ENCODE measurements at regions not wholly inside any gene's neighbourhood (a gene's known extent, or its start where the extent isn't known, plus 50 kb on each side); places are given as distances from the start of the nearest gene placed in this dataset.
A peak's percentile ranks its signal among the peaks of the same experiment; 100 is the strongest.

- peak; percentile 58 for DNase-seq (ENCODE audit: low spot score)
Observed at GRCh38 chr3:59545374-59545773, 495.5 kb upstream of the CFAP20DC start.

DNA sequence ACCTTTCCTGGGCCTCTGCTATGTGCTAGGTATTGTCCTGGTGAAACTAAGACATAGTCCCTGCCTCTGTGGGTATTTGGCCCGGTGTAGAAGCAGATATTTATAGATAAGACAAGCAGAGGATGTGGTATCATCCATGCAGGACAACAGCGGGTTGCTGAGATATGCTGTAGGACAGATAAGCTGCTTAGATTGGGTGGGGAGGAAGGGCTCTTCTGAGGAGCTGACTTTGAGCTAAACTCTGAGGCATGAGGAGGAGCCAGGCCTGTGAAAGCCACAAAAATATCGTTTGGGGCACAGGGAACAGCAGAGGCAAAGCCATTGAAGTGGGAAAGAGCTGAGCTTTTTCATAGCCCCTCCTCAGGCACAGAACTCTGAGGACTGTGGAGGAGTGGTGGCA lies 492.5 kb upstream of the CFAP20DC start:
- DNase-seq (ENCODE audit: low spot score) = no peak

- DNase-seq (ENCODE audit: low spot score) = no peak
Observed at GRCh38 chr3:59540696-59541095, 490.9 kb upstream of the CFAP20DC start.

DNA sequence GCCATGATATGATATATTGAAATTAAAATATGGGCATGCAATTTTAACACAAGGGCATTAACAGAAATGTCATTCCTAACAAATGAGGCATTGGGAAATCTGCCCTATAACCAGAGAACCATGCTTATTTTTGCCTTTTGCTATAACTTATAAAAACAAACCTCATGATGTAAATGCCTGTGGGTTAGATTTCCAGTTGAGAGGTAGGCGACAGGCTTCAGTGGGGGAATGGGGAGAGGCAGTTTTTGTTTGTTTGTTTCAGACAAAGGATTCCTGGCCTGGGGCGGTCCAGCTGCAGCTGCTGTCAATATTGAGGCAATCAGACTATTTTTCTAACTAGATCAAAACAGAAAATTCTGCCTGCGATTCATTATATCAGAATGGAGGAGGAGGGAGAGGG lies 490.4 kb upstream of the CFAP20DC start:
- no peak for DNase-seq (ENCODE audit: low spot score)

- DNase-seq (ENCODE audit: low spot score) = no peak
Observed at GRCh38 chr3:59538753-59539432, 489.1 kb upstream of the CFAP20DC start.

- DNase-seq (ENCODE audit: low spot score) = peak; percentile 51
Observed at GRCh38 chr3:59535791-59536221, 486.0 kb upstream of the CFAP20DC start.

DNA sequence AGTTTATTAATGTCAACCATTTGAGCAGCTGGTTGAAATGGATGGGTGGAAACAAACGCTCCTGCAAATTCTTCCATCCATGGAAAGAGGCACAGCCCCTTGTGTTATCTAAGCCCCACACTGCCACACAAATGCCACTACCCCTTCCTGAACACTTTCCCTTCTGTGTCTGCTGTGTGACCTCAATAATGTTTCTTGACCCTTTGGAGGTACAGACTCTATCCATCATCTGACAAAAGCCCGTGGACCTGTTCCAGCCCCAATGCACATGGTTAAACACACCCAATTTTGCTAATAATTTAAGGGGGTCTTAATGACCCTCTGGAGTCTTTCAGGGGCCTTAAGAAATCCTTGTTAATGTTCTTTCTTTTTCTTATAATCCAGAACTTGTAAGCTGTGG lies 482.2 kb upstream of the CFAP20DC start:
- DNase-seq (ENCODE audit: low spot score) = no peak

DNA sequence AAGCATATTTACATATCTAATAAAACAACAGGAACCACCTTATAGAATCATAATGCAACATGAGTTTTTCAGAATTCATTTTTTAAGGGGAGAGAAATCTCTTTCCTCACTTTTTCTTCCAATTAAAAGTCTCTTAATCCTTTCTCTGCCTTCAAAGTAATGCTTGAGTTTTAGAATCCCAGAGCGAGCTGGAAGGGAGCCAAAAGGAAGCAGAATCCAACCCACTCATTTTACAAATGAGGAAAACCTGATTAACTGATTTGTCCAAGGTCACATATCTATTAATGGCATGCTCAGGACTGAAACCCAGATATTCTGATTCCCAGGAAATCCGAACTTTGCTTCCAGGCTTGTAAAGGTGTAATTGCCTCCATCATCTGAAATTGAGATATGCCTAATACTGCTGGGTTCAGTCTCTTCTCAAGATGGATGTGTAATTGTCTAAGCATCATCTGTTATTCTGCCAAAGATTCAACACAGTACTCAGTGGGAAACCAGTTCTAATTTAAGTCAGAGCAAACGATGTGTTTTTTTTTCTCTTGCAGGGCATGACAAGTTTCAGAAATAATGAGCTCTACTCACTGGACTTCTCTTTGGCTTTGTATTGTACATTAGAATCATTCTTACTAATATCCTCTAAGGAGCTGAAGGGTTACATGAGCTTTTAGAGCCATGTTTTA lies 481.4 kb upstream of the CFAP20DC start:
- DNase-seq (ENCODE audit: low spot score) = no peak

GRCh38 chr3:59528251-59528650 lies 478.4 kb upstream of the CFAP20DC start:
- DNase-seq (ENCODE audit: low spot score) = no peak

GRCh38 chr3:59527493-59527892 lies 477.7 kb upstream of the CFAP20DC start:
- DNase-seq (ENCODE audit: low spot score) = no peak

DNA sequence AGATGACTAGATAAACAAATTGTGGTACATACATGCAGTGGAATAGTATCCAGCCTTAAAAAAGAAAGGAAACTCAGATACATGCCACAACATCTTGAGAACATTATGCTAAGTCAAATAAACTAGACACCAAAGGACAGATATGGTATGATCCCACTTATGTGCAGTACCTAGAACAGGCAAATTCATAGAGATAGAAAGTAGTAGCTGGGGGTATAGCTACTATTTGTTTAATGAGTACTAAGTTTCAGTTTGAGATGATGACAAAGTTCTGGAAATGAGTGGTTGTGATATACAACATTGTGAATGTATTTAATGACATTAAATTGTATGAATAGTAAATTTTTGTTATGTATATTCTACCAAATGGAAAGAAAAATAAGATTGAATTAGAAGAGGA lies 477.2 kb upstream of the CFAP20DC start:
- DNase-seq (ENCODE audit: low spot score) = no peak

- no peak for DNase-seq (ENCODE audit: low spot score)
Observed at GRCh38 chr3:59522550-59522949, 472.7 kb upstream of the CFAP20DC start.

GRCh38 chr3:59519094-59519493 lies 469.3 kb upstream of the CFAP20DC start:
- no peak for DNase-seq (ENCODE audit: low spot score)

GRCh38 chr3:59518283-59519055 lies 468.6 kb upstream of the CFAP20DC start:
- DNase-seq (ENCODE audit: low spot score) = no peak

GRCh38 chr3:59517388-59517787 lies 467.6 kb upstream of the CFAP20DC start:
- no peak for DNase-seq (ENCODE audit: low spot score)

DNA sequence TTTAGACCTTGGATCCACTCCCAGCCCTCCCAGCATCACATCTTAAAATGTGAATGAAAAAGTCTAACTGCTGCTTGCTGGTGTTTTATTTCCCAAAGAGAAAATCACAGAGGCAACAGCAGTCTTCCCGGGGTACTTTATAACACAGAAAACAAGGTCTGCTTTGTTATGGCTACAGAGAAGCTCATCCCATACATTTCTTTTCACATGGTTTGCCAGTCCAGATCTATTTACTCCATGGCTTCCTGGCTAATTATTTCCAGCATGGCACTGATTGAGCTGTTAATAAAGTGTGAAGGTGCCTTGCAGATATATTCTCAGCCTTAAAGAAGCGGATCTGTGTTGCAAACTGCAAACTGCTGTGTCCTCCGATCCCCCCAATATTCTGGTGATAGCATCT lies 466.1 kb upstream of the CFAP20DC start:
- no peak for DNase-seq (ENCODE audit: low spot score)

DNA sequence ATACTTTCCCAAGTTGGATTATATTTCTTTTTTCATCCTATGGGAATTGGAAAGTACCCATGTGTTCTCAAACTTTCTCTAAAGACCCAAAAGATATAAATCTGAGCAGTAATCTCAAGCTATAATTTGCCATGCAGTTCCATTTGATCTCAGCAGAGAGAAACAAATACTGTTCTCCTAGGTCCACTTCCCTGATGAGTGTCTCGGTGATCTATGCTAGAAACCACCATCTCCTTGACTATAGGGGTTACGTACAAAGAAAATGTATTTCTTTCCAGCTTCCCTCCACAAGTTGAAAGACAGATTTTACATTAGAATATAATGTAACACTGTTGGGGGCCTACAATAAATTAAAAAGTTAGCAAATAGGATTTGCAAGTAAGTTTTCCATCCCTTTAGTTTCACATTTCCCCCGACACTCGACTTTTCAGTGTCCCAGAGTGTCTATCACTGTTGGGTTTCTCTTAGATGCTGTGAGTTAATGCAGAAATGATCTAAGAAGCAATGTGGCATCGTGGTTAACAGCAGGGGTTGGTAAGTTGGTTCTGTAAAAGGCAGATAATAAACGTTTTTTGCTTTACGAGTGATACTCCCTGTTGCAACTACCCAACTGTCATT lies 465.1 kb upstream of the CFAP20DC start:
- DNase-seq (ENCODE audit: low spot score) = no peak

GRCh38 chr3:59513570-59513969 lies 463.7 kb upstream of the CFAP20DC start:
- DNase-seq (ENCODE audit: low spot score) = no peak

GRCh38 chr3:59512066-59512465 lies 462.2 kb upstream of the CFAP20DC start:
- DNase-seq (ENCODE audit: low spot score) = no peak

GRCh38 chr3:59510576-59510975 lies 460.8 kb upstream of the CFAP20DC start:
- DNase-seq (ENCODE audit: low spot score) = no peak

DNA sequence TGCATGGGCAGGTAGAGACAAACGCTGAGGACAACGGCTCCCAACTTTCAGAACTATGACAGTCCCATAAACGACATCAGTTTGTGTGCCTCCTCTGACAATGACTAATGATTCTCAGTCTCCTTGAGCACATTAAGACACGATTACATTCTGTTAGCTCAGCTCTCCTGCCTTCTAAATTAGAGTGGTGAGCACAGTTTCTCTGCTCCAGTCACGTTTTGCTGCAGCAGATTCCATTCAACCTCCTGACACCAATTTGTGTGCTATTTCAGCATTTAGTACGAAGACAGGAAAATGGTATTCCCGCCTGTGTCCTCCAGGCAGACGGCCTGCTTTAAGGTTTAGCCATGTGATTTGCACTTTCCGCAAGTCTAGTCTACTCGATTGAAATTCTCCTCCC lies 458.4 kb upstream of the CFAP20DC start:
- DNase-seq (ENCODE audit: low spot score) = no peak

- no peak for DNase-seq (ENCODE audit: low spot score)
Observed at GRCh38 chr3:59506191-59506590, 456.4 kb upstream of the CFAP20DC start.

DNA sequence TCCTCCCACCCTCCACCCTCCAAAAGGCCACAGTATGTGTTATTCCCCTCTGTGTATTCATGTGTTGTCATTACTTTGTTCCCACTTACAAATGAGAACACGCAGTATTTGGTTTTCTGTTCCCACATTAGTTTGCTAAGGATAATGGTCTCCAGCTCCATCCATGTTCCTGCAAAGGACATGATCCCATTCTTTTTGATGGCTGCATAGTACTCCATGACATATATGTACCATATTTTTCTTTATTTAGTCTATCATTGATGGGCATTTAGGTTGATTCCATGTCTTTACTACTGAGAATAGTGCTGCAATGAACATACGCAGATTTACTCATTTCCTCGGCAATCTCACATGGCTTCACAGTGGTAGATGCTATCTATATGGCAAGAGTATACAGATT lies 453.6 kb upstream of the CFAP20DC start:
- DNase-seq (ENCODE audit: low spot score) = no peak

Data from kidney tubule cell (primary cell).